ENCODE measurements at regions not wholly inside any gene's neighbourhood (a gene's known extent, or its start where the extent isn't known, plus 50 kb on each side); places are given as distances from the start of the nearest gene placed in this dataset.

DNA sequence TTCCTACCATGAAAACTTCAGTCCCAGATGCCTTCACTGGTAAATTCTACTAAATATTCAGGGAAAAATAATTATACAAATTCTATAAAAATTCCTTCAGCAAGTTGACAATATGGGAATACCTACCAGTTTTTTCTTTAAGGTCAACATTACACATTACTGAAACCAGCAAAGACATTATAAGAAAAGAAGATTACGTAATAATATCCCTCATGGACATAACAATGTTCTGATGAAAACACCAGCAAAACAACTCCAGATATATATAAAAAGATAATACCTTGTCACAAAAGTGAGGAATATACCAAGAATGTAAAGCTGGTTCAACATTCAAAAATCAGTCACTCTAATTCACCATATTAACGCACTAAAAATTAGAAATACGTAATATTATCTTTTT, 507.9 kb downstream of the DMRTA1 start:
- TF ChIP-seq CTCF (IDR thresholded peaks at IDR 0.05; ENCODE audit: insufficient read depth, low read length, poor library complexity, severe bottlenecking) (no peak), EZH2phosphoT487 (conservative IDR thresholded peaks at IDR 0.05; ENCODE audit: low read length) (no peak)

Measured in SU-DHL-6 (cell line).